Stimulated activated CD4-positive, alpha-beta T cell treated with anti-CD3 and anti-CD28 coated beads, Interleukin-1b, Interleukin-23, amount 100 ng/mL, for 1 hour (primary cell): ENCODE measurements at regions not wholly inside any gene's neighbourhood (a gene's known extent, or its start where the extent isn't known, plus 50 kb on each side); places are given as distances from the start of the nearest gene placed in this dataset.

Experiments
- DNase-seq, 2 donors: peaks; one replicate each; pipeline ENCODE4 v3.0.0-alpha.2; 2020; ENCODE audit warnings: low read depth in 2 of 2

DNA sequence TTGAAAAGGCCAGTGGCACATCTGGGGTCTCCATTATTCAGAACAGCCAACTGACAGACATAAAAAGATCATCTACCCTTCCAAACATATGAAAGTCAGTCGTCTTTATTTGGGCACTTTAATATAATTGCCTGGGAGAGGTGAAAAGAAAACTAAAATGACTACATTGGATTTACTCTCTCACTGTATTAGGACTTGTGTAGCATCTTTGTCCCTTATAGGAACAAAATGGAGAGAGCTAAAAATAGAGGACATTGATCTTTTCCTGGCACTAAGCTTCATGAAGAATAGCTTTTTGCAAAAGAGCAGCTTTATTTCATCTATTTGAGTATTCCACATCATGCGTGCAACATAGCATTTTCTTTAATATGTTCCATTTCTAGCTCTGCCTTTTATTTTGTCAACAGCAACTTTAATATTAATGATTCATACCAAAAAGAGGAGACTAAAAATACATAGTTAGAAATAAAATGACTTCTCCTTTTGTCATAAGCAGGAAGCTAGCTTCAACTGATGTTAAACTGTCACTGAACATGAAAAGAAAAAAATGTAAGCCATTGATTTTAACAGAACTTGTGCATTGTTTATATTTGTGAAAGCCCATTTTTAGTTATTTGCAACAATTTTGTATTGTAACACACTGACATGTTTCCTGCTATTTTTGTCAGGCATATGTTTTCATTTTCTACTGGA lies 254.6 kb downstream of the SEC23A start:
- no peak for DNase-seq

DNA sequence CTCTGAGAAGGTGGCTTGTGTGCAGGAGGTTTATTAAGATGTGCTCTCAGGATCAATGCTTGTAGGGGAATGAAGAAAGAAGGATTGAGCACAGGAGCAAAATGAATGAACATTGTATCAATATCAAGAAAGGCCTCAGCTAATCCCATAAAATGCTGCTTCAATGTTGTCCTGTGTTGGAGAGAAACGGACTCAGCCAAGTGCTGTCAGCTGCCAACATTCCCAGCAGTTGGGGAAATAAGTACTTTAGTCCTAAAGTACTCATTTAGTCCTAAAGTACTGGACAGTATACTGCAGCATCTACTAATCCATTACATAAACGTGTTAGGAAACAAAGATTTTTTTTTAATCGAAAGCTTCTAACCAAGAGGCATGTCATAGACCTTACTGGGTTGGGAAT lies 255.9 kb downstream of the SEC23A start:
- DNase-seq: no peak

DNA sequence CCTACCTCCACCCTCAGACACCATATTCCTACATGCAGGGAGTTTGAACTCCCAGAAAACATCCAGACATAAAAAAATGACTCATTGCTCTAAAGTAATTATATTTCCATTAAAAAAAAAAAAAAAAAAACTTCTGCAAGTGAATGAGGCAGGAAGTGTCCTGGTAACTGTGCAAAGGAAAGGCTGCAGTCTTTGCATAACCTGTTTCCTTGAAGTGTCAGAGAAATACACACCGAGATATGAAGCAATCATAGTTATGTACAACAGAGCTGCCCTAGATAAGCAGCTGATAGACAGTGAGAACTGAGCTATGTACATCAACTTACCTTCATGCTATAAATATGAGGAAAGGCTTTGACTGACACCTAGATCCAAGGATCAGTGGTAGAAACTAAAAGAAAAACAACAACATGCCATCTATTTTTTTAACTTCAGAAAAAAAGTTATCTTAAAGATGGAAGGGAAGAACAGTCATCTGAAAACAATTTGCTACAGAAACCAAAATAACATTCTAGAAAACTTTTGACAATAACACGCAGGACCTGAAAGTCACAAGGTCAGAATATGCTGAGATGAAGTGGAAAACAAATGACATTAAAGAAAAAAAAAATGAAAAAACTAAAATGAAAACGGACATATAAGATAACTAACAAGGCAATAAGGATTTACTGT lies 263.2 kb downstream of the SEC23A start:
- no peak for DNase-seq

DNA sequence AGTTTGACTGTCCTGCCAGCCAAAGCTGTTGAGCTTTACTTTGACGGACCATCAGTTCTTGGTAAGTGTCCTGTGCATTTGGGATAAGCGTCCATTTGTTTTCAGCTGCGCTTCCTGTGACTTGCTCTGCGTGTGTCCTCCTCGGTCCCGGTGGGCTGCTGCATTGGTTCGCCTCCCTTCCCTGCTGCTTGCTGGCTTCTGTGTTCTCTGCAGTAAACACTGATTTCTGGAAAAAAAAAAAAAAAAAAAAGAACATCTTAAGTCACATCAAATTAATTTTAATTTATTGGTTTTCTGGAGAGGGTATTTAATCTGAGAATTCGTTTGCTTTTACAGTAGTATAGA lies 264.1 kb downstream of the SEC23A start:
- DNase-seq: no peak

DNA sequence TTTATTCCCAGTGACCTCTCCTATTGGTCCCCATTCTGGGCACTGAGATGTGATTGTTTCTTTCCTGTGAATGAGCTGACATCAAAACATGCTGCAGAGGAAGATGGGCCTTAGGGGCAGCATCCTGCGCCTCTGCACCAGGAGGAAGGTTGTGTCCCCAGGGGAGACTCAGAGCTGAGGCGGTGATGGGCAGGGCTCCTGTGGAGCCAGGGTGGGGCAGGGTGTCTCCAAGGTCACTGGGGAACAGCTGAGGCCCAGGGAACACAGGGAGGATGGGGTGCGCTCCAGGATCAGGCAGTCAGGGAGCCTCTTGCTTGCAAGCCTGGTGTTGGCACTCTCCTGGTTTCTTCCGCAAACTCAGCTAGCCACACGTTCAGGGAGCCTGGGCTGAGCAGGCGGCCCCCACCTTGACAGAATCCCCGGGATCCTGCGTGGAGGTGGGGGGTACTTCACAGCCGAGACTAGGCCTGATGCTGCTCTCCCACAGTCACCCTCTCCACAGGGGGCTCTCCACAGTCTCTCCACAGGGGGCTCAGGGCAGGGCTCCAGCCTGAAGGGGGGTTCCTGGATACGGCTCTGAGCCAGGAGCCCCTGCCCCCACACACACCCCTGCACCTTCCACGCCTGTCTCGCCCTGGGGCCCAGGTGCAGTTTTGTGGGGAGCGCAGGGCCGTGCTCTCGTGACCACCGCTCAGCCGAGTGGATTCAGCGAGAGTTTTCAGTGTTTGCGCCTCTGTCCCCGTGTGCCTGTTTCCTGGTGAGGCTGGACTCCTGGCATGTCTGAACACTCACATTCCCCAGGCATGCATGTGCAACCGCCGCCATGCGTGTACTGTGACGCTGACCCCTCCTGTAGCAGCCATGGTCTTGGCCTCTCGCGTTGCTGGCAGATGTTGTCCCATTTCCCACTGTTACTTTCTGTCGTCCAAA lies 264.7 kb downstream of the SEC23A start:
- no peak for DNase-seq

DNA sequence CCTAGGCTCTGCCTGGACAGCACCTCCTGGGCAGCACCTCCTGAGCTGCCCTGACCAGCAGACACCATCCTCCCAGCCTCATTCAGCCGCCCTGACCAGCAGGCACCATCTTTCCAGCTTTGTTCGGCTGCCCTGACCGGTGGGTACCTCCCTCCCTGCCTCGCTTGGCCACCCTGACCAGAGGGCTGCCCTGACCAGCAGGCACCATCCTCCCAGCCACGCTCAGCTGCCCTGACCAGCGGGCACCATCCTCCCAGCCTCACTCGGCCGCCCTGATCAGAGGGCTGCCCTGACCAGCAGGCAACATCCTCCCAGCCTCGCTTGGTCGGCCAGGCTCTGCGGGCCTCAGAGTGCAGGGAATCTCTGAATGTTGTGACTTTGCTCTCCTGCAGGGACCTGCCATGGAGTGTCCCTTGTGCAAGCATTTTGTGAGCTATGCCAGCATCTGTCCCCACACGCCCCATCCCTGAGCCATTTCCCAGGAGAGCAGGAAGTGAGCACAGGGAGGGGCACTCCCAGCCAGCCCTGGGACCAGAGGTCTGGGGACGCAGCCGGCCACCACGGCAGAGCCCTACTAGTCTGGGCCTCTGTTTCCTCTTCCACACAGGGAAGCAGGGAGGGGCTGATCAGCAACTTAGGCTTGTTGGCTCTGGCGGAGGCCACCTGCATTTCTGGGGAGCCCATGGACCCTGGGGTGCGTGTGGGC lies 265.5 kb downstream of the SEC23A start:
- no peak for DNase-seq

DNA sequence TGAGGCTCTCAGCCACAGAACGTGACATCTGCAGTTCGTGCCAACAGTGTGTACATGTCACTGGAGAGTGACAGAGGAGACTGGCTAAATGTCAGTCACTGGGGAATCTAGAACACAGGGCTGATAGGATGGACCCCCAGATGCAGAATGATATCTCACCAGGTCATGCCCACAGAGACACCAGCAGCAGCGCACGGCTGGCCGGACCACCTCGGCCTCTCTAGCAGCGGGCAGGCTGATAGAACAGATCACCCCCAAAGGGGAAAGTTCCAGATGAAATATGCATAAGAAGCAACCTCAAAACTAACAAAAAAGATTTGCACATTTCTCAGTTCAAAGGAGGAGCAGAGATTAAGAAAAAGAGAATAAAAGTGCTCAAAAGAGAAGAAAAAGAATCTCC lies 266.5 kb downstream of the SEC23A start:
- no peak for DNase-seq

DNA sequence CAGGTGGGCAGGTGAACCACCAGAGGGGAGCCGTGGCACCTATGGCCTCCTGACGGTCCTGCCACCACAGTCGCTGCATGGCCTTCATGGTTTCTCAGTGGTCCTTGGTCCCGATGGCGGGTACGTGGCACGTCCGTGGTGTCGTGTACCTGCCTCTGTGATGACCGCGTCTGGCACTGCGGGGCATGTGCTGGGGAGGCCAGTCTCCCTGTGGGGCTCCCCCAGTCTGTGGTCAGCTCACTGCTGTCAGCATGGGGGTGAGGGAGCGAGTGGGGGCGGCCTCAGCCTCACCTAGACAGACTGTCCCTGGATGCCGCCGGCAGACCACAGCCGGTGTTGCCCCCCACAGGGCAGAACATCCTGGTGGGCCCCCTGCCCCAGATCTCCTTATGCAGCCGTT lies 267.2 kb downstream of the SEC23A start:
- DNase-seq: no peak

DNA sequence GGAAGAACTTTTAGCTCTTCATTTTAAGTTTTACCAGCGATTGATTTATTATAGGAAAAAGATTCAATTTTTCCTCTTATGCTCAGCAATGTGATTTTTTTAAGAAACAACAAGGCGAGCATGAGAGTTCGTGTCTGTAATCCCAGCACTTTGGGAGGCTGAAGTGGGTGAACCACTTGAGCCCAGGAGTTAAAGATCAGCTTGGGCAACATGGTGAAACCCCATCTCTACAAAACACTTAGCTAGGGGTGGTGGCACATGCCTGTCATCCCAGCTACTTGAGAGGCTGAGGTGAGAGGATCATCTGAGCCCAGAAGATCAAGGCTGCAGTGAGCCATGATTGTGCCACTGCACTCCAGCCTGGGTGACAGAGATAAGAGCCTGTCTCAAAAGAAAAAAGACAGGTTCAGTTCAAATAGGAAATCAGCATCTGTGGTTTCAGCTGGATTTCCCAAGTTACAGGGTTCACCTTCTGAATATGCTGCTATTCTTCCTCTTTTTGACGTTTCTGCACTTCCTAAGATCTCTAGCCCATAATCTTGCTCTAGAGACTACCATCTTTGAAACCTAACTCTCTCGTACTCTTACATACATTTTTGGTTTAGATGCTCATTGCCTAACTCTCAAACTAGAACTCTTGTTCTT lies 274.7 kb downstream of the SEC23A start:
- DNase-seq: no peak

DNA sequence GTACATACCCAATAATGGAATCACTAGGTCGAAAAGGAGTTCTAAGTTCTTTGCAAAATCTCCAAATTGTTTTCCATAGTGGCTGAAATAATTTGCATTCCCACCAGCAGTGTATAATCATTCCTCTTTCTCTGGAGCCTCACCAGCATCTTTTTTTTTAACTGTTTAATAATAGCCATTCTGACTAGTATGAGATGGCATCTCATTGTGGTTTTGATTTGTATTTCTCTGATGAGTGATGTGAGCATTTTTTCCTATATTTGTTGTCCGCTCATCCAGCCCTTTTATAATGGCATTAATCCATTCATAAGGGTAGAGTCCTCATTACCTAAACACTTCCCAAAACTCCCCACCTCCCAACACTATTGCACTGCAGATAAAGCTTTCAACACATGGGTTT lies 278.3 kb downstream of the SEC23A start:
- DNase-seq: no peak

DNA sequence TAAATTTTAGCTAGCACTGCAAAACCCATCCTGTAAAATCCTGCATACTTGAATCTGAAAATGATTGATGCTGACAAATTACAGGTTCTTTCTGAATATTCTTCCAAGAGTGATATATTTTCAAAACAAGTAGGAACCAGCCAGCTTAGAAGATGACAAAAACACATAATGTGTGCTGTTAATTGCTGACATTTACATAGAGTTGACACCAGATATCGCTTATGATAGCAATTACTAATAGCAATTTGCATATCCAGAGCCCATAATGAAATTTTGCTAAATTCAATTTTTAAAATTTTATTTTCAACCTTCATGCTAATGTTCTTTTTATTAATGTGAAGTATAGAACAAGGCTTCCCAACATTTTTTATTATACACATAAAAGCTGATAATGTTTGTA lies 284.5 kb downstream of the SEC23A start:
- DNase-seq: no peak

DNA sequence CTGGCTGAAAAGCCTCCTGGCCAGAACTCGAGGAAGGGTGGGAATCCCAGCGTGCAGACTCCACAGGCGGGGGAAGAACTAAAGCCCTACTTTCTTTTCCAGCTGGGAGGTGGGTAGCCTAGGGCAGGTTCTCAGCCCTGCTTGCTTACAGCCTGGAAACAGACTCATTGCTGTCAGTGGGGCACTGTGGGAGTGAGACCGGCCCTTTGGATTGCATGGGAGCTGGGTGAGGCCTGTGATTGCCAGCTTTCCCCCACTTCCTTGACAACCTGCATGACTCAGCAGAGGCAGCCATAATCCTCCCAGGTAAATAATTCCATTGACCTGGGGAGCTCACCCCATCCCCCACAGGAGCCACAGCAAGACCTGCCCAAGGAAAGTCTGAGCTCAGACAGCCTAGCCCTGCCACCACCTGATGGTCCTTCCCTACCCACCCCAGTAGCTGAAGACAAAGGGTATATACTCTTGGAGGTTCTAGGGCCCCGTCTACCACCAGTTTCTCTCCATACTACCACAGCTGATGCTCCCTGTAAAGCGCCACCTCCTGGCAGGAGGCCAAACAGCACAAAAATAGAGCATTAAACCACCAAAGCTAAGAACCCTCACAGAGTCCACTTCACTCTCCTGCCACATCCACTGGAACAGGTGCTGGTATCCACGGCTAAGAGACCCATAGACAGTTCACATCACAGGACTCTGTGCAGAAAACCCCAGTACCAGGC lies 294.1 kb downstream of the SEC23A start:
- DNase-seq: no peak

DNA sequence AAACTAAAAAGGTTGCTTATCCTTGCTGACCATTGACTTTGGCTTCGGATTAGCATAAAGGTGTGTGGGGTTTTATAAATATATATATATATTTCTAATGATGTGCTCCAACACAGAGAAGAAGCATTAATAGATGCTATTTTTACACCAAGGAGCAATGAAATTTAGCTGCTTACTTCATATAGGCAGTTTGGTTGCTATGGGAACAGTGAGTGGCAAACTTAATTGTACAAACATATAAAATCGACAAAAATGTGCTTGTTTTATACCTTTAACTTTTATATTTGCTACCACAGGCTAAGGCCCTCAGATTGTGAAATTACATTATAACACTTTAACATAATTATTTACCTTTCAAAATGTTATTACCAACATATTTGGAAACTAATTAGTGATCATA lies 303.4 kb downstream of the SEC23A start:
- DNase-seq: no peak

DNA sequence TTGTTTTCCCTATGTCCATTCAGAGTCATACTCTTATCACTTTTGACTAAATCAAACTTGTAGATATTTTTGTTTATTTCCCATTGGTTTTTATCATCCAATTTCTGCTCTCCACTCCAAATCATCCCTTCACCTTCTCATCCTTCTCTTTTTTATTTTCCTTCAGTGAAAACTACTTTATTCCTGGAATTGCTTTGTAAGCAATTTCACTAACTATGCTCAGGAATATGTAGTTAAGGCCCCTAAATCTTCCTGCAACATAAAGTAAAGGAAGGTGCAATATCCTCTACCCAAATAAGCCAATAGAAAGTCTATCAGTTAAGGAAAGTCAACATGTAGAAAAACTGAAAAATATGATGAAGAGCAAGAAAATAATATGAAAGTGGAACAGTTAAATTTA lies 308.4 kb downstream of the SEC23A start:
- no peak for DNase-seq

DNA sequence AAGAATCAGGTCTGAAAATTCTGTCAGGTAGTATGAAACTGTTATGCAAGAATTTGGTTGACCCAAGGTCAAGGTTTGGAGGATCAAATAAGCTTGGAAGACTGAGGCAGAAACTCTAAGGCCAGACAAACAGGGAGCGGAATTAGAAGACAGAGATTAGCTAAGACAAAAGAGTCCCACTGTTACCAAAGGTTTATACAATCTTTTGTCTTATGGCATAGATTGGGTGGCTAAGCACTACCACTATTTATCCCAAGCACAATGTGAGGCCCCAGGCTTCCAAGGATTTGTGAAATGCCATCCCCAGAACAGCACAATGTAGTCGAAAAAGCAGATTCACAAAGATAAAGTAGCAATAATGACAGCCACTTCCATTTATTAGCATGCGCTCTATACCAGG lies 311.2 kb downstream of the SEC23A start:
- no peak for DNase-seq

DNA sequence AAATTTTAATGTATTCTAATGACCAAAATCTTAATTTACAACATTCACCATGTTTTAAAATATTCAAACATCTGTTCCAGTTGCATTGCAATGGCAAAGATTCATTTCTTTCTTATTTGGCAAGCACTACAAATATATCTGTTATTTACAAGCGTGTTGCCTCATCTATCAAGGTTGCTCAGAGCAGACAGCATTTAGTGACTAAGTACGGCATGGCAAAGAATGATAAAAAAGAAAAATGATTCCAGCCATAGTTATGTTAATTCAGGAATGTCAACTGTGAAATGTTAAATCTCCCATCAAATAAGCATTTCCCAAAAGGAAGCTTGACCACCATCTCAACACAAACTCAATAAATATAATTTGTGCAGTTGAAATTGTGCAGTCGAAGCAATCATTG lies 312.1 kb downstream of the SEC23A start:
- no peak for DNase-seq

DNA sequence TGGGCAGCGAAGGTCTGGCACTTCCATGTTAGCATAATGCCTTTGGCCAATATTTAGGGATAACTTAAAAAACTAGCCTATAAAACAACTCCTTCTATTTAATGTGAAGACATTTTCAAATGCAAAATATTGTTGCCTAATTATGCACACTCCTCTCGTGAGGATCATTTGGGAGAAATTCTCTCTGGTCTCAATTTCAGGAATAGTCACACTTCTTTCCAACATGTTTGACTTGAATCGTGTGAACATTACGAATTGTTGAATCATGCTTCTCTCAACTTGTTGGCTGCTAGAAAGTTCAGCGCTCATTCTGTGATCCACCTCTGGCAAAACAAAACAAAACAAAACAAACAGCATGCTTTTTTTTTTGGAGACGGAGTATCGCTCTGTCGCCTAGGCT lies 313.2 kb downstream of the SEC23A start:
- no peak for DNase-seq

DNA sequence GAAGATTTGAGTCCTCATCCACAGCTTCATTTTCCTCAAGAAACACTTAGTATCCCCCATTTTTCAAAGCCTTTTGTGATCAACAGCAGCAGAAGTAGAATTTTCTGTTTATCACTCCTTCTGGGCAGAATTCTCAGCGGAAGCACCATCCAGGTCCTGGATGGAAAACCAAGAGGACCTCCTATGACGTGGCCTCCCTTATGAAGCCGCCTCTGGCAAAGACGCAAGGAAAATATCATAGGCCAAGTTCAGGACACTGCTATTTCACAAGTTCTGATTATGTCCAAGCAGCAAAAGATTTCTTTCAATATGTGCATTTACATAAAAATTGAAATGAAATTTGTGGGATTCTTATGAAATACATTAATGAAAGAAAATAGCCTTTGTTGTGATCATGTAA lies 315.0 kb downstream of the SEC23A start:
- DNase-seq: no peak

DNA sequence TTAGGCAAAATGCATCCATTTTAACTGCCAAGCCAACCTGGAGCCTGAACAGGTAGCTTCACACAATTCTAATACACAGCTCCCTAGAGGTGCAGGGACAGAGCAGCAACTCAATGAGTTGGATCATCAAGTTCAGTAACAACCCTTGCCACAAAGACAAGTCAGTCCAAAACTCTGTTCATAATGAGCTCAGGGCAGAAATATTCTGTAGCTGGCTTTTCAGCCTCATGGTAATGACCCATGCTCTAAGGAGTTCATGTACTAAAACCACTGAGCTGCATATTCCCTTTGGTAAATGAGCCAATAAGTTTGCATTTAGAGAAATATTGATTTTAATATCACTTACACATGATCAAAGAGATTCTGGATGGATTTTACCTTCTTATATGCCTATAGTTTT lies 316.1 kb downstream of the SEC23A start:
- DNase-seq: no peak

DNA sequence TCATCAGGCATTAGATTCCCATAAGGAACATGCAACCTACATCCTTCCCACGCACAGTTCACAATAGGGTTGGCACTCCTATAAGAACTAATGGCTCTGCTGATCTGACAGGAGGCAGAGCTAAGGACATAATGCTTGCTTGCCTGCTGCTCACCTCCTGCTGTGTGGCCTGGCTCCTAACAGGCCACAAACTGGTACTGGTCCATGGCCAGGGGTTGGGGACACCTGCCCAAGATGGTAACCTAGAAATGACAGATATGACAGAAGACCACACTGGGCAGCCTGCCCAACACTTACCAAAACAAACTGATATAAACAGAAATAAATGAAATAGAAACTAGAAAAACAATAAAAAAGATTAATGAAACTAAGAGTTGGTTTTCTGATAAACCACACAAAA lies 325.6 kb downstream of the SEC23A start:
- DNase-seq: no peak

DNA sequence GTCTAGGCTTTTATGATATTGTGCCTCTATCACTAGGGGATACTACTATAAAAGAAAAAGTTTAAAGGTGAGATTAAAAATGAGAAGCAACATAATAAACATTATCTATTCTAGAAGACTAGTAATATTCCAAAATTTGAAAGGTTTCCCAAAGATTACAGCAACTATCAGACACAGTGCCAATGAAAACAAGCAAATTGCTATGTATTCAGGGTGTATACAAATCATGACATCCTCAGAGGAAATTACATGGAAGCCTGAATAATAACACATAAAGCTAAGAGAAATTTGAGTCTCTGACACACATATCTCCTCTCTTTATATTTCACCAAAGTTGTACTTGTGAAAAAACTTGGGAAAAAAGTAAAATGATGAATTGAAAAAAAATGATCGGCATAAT lies 327.0 kb downstream of the SEC23A start:
- no peak for DNase-seq
